ENCODE measurements at regions not wholly inside any gene's neighbourhood (a gene's known extent, or its start where the extent isn't known, plus 50 kb on each side); places are given as distances from the start of the nearest gene placed in this dataset.

DNA sequence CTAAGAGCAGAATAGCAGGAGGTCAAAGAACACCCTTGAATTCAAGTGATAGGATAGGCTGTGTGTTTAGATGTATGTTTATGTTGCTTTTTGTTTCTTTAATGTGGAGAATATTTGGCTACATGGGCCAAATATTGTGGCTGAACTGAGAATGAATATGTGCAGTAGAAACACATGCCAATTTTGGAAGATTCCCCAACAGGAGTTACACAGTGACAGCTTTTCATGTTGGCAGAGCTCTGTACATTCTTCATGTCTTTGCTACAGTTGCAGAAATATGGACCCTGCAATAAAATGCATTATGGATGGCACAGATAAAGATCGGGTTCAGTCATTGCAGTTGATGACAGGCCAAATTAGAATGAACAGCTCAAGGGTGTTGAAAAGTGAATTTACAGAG lies 82.8 kb upstream of the SLC4A4 start:
- 93% methylated on average over 1 of the region's 1 CpG for WGBS (ENCODE audit: insufficient coverage)
- Histone ChIP-seq H3K27ac (ENCODE audit: low read length) (no peak overlapping the region), H3K4me1 (ENCODE audit: control insufficient read depth, insufficient read depth, low read length) (peaks cover 13% of the 10 kb centered on the region), H3K27me3 (ENCODE audit: control insufficient read depth, insufficient read depth, low read length) (no peaks in the 10 kb centered on the region), H3K9me3 (replicated peaks; ENCODE audit: control insufficient read depth, low read depth, low read length) (no peaks in the 10 kb centered on the region), H3K4me3 (ENCODE audit: low read length) (no peak overlapping the region), H3K36me3 (ENCODE audit: control insufficient read depth, insufficient read depth, low read length) (no peaks in the 10 kb centered on the region)
- DNase-seq, result peak; percentile 46

DNA sequence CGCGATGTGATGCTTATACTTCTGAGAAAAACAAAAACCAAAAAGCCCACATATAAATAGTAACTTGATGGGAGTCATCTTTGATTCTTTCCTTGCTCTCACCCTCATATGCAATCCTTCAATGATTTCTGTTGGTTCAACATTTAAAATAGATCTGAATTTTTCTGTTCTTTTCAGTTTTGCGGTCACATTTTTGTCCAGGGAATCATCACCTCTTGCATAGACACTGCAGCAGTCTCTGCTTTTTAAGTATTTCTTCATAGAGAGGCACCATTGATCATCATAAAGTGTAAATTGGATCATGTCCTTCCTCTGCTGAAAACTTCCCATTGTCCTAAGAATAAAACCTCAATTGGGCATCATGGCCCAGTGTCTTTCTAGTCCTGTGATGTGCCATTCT lies 81.1 kb upstream of the SLC4A4 start:
- H3K27ac ChIP-seq (ENCODE audit: low read length), result no peak overlapping the region
- H3K36me3 ChIP-seq (ENCODE audit: control insufficient read depth, insufficient read depth, low read length), result no peaks in the 10 kb centered on the region
- H3K27me3 ChIP-seq (ENCODE audit: control insufficient read depth, insufficient read depth, low read length), result no peaks in the 10 kb centered on the region
- 100% methylated on average over 1 of the region's 3 CpGs for WGBS (ENCODE audit: insufficient coverage)
- no peaks in the 10 kb centered on the region for H3K9me3 ChIP-seq (replicated peaks; ENCODE audit: control insufficient read depth, low read depth, low read length)
- H3K4me1 ChIP-seq (ENCODE audit: control insufficient read depth, insufficient read depth, low read length), result peaks cover 20% of the 10 kb centered on the region
- H3K4me3 ChIP-seq (ENCODE audit: low read length), result no peak overlapping the region
- no peak for DNase-seq

DNA sequence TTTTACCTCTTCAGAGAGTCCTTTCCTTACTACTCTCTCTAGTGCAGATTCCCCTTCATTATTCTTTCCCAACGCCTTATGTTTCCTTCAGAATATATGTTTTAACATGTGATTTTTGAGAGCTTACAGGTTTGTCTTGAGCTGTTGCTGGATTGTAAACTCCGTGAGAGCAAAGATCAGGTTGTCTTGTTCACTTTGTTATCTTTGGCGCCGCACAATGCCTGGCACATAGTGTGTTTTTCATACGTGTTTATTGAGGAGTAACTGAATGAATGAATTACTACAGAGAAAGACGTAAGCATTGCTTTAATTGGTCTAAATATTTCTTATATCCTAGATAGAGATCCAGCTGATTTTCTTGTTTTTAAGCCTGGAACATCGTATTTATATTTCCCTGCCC lies 80.5 kb upstream of the SLC4A4 start:
- Histone ChIP-seq H3K27ac (ENCODE audit: low read length) (no peak overlapping the region), H3K4me1 (ENCODE audit: control insufficient read depth, insufficient read depth, low read length) (peaks cover 20% of the 10 kb centered on the region)

DNA sequence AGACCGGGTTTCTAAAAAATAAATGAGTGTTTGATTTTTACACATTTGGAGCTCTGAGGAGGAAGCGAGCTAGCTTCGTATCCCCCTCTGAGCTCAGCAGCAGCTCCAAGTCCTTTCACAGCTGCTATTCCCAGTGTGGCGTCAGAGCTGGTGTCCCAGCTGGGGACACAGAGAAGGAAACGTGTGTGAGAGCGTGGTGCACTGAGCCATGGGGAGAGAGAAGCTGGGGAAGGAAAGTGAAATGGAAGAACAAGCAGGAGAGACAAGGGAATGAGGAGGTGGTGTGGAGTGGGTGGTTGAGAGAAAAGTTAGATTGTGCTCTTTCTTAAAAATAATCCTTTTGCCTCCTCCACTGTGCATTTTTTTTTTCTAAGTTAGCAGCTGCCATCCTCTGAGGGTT lies 79.5 kb upstream of the SLC4A4 start:
- DNase-seq, result peak; percentile 61
- WGBS (ENCODE audit: insufficient coverage), result 56% methylated on average over 3 of the region's 6 CpGs
- H3K4me1 ChIP-seq (ENCODE audit: control insufficient read depth, insufficient read depth, low read length), result peaks cover 20% of the 10 kb centered on the region

More for the DNA sequence above, 80.5 kb upstream of the SLC4A4 start:
- no peak overlapping the region for H3K4me3 ChIP-seq (ENCODE audit: low read length)
- no peaks in the 10 kb centered on the region for H3K36me3 ChIP-seq (ENCODE audit: control insufficient read depth, insufficient read depth, low read length)
- no peaks in the 10 kb centered on the region for H3K9me3 ChIP-seq (replicated peaks; ENCODE audit: control insufficient read depth, low read depth, low read length)
- DNase-seq, result no peak
- 100% methylated on average over 2 of the region's 7 CpGs for WGBS (ENCODE audit: insufficient coverage)
- H3K27me3 ChIP-seq (ENCODE audit: control insufficient read depth, insufficient read depth, low read length), result no peaks in the 10 kb centered on the region

DNA sequence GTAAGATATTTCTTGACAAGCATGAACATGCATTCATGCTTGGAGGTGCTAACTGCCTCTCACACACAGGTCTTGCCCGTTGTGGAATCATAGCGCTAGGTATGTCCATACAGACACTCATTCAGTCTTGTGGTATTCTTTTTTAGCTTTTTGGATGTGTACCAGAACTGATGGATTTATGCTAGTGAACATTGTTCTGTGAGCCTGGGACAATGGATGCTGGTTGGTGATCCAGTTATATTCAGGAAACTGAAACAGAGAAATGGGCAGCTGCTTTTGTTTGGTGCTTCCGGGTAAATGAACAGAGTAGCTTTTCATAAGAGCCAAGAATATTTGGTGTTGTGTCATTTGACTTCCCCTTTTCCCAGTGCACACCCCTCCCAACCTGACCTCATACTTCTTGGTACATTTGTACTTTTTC lies 78.9 kb upstream of the SLC4A4 start:
- 100% methylated on average over 1 of the region's 3 CpGs for WGBS (ENCODE audit: insufficient coverage)

More for the DNA sequence above, 79.5 kb upstream of the SLC4A4 start:
- peak overlapping the region; percentile 50 for H3K27ac ChIP-seq (ENCODE audit: low read length)
- no peaks in the 10 kb centered on the region for H3K27me3 ChIP-seq (ENCODE audit: control insufficient read depth, insufficient read depth, low read length)
- no peak overlapping the region for H3K4me3 ChIP-seq (ENCODE audit: low read length)
- H3K36me3 ChIP-seq (ENCODE audit: control insufficient read depth, insufficient read depth, low read length), result no peaks in the 10 kb centered on the region
- H3K9me3 ChIP-seq (replicated peaks; ENCODE audit: control insufficient read depth, low read depth, low read length), result no peaks in the 10 kb centered on the region

DNA sequence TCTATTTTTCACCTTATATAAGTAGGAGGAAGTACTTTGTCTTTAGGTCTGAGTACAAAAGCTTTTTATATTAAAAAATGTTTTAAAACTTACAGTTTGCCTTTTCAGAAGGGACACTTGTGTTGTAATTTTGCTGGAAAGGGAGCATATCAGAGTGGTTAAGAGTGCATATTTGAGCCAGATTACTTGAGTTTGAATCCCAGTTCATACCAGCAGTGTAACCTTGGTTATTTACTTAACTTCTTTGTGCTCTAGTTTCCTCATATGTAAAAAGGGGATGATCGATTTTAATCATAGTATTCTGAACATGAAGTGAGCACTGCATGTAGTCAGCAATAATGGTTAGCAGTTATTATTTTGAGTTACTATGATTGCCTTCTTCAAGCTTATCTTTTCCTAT lies 78.3 kb upstream of the SLC4A4 start:
- no peak for DNase-seq
- no peak overlapping the region for H3K27ac ChIP-seq (ENCODE audit: low read length)
- no peaks in the 10 kb centered on the region for H3K9me3 ChIP-seq (replicated peaks; ENCODE audit: control insufficient read depth, low read depth, low read length)
- no peak overlapping the region for H3K4me3 ChIP-seq (ENCODE audit: low read length)
- peaks cover 20% of the 10 kb centered on the region for H3K4me1 ChIP-seq (ENCODE audit: control insufficient read depth, insufficient read depth, low read length)
- H3K27me3 ChIP-seq (ENCODE audit: control insufficient read depth, insufficient read depth, low read length), result no peaks in the 10 kb centered on the region
- no CpG with 5 or more reads among the region's 1 CpG for WGBS (ENCODE audit: insufficient coverage)
- H3K36me3 ChIP-seq (ENCODE audit: control insufficient read depth, insufficient read depth, low read length), result no peaks in the 10 kb centered on the region

More for the DNA sequence above, 78.9 kb upstream of the SLC4A4 start:
- Histone ChIP-seq H3K36me3 (ENCODE audit: control insufficient read depth, insufficient read depth, low read length) (no peaks in the 10 kb centered on the region), H3K9me3 (replicated peaks; ENCODE audit: control insufficient read depth, low read depth, low read length) (no peaks in the 10 kb centered on the region), H3K4me1 (ENCODE audit: control insufficient read depth, insufficient read depth, low read length) (peaks cover 20% of the 10 kb centered on the region), H3K27ac (ENCODE audit: low read length) (peak overlapping the region; percentile 42), H3K4me3 (ENCODE audit: low read length) (no peak overlapping the region), H3K27me3 (ENCODE audit: control insufficient read depth, insufficient read depth, low read length) (no peaks in the 10 kb centered on the region)
- DNase-seq, result peak; percentile 34

GRCh38 chr4:71261001-71261400 lies 77.8 kb upstream of the SLC4A4 start:
- H3K27me3 ChIP-seq (ENCODE audit: control insufficient read depth, insufficient read depth, low read length), result no peaks in the 10 kb centered on the region
- H3K4me3 ChIP-seq (ENCODE audit: low read length), result no peak overlapping the region
- H3K27ac ChIP-seq (ENCODE audit: low read length), result peak overlapping the region; percentile 29
- no peaks in the 10 kb centered on the region for H3K9me3 ChIP-seq (replicated peaks; ENCODE audit: control insufficient read depth, low read depth, low read length)
- H3K36me3 ChIP-seq (ENCODE audit: control insufficient read depth, insufficient read depth, low read length), result no peaks in the 10 kb centered on the region
- WGBS (ENCODE audit: insufficient coverage), result 67% methylated on average over 5 of the region's 6 CpGs
- H3K4me1 ChIP-seq (ENCODE audit: control insufficient read depth, insufficient read depth, low read length), result peaks cover 20% of the 10 kb centered on the region
- no peak for DNase-seq

GRCh38 chr4:71261633-71262121 lies 77.1 kb upstream of the SLC4A4 start:
- DNase-seq, result peak; percentile 42
- 82% methylated on average over 2 of the region's 3 CpGs for WGBS (ENCODE audit: insufficient coverage)
- H3K4me1 ChIP-seq (ENCODE audit: control insufficient read depth, insufficient read depth, low read length), result peaks cover 20% of the 10 kb centered on the region
- peak overlapping the region; percentile 69 for H3K27ac ChIP-seq (ENCODE audit: low read length)
- no peak overlapping the region for H3K4me3 ChIP-seq (ENCODE audit: low read length)
- H3K9me3 ChIP-seq (replicated peaks; ENCODE audit: control insufficient read depth, low read depth, low read length), result no peaks in the 10 kb centered on the region
- H3K27me3 ChIP-seq (ENCODE audit: control insufficient read depth, insufficient read depth, low read length), result no peaks in the 10 kb centered on the region
- H3K36me3 ChIP-seq (ENCODE audit: control insufficient read depth, insufficient read depth, low read length), result no peaks in the 10 kb centered on the region

- no peak overlapping the region for H3K4me3 ChIP-seq (ENCODE audit: low read length)
- H3K27ac ChIP-seq (ENCODE audit: low read length), result peak overlapping the region; percentile 69
- no peaks in the 10 kb centered on the region for H3K36me3 ChIP-seq (ENCODE audit: control insufficient read depth, insufficient read depth, low read length)
- H3K4me1 ChIP-seq (ENCODE audit: control insufficient read depth, insufficient read depth, low read length), result peaks cover 20% of the 10 kb centered on the region
- H3K9me3 ChIP-seq (replicated peaks; ENCODE audit: control insufficient read depth, low read depth, low read length), result no peaks in the 10 kb centered on the region
- WGBS (ENCODE audit: insufficient coverage), result no CpG with 5 or more reads among the region's 3 CpGs
- H3K27me3 ChIP-seq (ENCODE audit: control insufficient read depth, insufficient read depth, low read length), result no peaks in the 10 kb centered on the region
- DNase-seq, result no peak
These were observed 76.7 kb upstream of the SLC4A4 start for GRCh38 chr4:71262161-71262560.

DNA sequence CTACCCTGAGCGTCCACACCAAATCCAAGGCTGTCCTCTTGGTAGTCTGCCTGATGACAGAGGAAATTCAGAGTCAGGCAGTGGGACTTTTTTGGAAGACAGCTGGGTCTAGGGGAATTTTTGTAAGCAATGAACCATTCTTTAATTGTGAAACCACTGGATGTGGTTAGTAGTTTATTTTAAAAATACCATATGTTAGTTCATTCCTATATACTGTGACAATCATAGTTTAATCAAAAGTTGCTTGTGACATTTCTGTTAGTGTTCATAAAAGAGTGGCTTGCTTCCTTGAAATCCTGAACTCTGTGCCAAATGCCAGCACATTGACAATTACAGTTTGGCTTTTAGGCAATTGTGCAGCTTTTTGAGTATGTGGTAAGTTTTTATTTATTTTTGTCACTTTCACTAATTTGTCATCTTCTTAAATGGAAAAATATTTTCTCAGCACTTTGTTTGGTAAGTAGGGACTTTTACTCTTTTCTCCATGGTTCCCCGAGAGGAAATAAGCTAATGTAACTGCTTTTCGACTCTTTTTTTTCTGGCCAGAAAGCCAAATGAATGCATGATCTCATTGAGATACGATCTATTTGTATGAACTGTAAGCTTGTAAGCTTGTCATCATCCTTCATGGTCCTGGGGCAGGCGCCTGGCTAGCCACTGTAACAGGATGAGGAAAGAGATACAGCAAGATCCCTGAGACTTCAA lies 72.6 kb upstream of the SLC4A4 start:
- WGBS (ENCODE audit: insufficient coverage), result 43% methylated on average over 2 of the region's 5 CpGs
- no peaks in the 10 kb centered on the region for H3K9me3 ChIP-seq (replicated peaks; ENCODE audit: control insufficient read depth, low read depth, low read length)
- peaks cover 7% of the 10 kb centered on the region for H3K4me1 ChIP-seq (ENCODE audit: control insufficient read depth, insufficient read depth, low read length)
- H3K27me3 ChIP-seq (ENCODE audit: control insufficient read depth, insufficient read depth, low read length), result no peaks in the 10 kb centered on the region
- no peak overlapping the region for H3K4me3 ChIP-seq (ENCODE audit: low read length)
- no peaks in the 10 kb centered on the region for H3K36me3 ChIP-seq (ENCODE audit: control insufficient read depth, insufficient read depth, low read length)
- DNase-seq, result peak; percentile 45
- H3K27ac ChIP-seq (ENCODE audit: low read length), result no peak overlapping the region

All from muscle of leg (tissue), 3 donors.